Activated CD4-positive, alpha-beta T cell treated with anti-CD3 and anti-CD28 coated beads for 4 hours (primary cell): ENCODE measurements at regions not wholly inside any gene's neighbourhood (a gene's known extent, or its start where the extent isn't known, plus 50 kb on each side); places are given as distances from the start of the nearest gene placed in this dataset.
"Not testable (repeated sequence)": the region's sequence is repeated elsewhere in the genome, so short reads cannot be mapped to it uniquely, and the experiment has no call there.

Source experiments
- DNase-seq, 2 donors: peaks; one replicate each; pipeline ENCODE4 v3.0.0-alpha.2; 2020

- DNase-seq, result no peak
Observed at GRCh38 chr13:80740071-80740470, 399.1 kb upstream of the SPRY2 start.

GRCh38 chr13:80737513-80737912, 396.6 kb upstream of the SPRY2 start:
- DNase-seq, result no peak

GRCh38 chr13:80727321-80727975, 386.5 kb upstream of the SPRY2 start:
- DNase-seq, result no peak

GRCh38 chr13:80726868-80727267, 385.9 kb upstream of the SPRY2 start:
- DNase-seq, result no peak

- DNase-seq, result no peak
Observed at GRCh38 chr13:80721689-80722088, 380.8 kb upstream of the SPRY2 start.

- no peak for DNase-seq
Observed at GRCh38 chr13:80718970-80719369, 378.0 kb upstream of the SPRY2 start.

GRCh38 chr13:80717776-80718175, 376.9 kb upstream of the SPRY2 start:
- no peak for DNase-seq

GRCh38 chr13:80716610-80717081, 375.7 kb upstream of the SPRY2 start:
- no peak for DNase-seq

- no peak for DNase-seq
Observed at GRCh38 chr13:80712026-80712425, 371.1 kb upstream of the SPRY2 start.

- no peak for DNase-seq
Observed at GRCh38 chr13:80708791-80709190, 367.9 kb upstream of the SPRY2 start.

- DNase-seq, result no peak
Observed at GRCh38 chr13:80707000-80707983, 366.4 kb upstream of the SPRY2 start.

GRCh38 chr13:80706164-80706471, 365.2 kb upstream of the SPRY2 start:
- DNase-seq, result no peak

- DNase-seq, result no peak
Observed at GRCh38 chr13:80705371-80706163, 364.6 kb upstream of the SPRY2 start.

- no peak for DNase-seq
Observed at GRCh38 chr13:80704369-80704768, 363.4 kb upstream of the SPRY2 start.

GRCh38 chr13:80695841-80696240, 354.9 kb upstream of the SPRY2 start:
- no peak for DNase-seq

GRCh38 chr13:80691814-80692213, 350.9 kb upstream of the SPRY2 start:
- DNase-seq, result not testable (repeated sequence)

GRCh38 chr13:80690208-80690607, 349.3 kb upstream of the SPRY2 start:
- no peak for DNase-seq

- no peak for DNase-seq
Observed at GRCh38 chr13:80688593-80688992, 347.7 kb upstream of the SPRY2 start.

GRCh38 chr13:80685942-80686341, 345.0 kb upstream of the SPRY2 start:
- DNase-seq, result no peak

GRCh38 chr13:80684217-80684991, 343.5 kb upstream of the SPRY2 start:
- no peak for DNase-seq

- no peak for DNase-seq
Observed at GRCh38 chr13:80680786-80681366, 339.9 kb upstream of the SPRY2 start.

GRCh38 chr13:80679423-80679822, 338.5 kb upstream of the SPRY2 start:
- no peak for DNase-seq
